DND-41 (cell line): ENCODE measurements at regions not wholly inside any gene's neighbourhood (a gene's known extent, or its start where the extent isn't known, plus 50 kb on each side); places are given as distances from the start of the nearest gene placed in this dataset.

Experiments
- CTCF ChIP-seq: IDR thresholded peaks from 2 replicates; pipeline ENCODE4 v1.5.1; 2012; ENCODE audit warnings: borderline replicate concordance, low read length, moderate library complexity, mild to moderate bottlenecking; ENCODE audit not compliant: poor library complexity, severe bottlenecking; ENCODE audit errors: extremely low read depth
- EZH2 ChIP-seq: IDR thresholded peaks from 3 replicates; pipeline ENCODE4 v1.6.1; 2012; ENCODE audit warnings: borderline replicate concordance, low read depth, mild to moderate bottlenecking, moderate library complexity, low read length, inconsistent platforms; ENCODE audit not compliant: severe bottlenecking

GRCh38 chr18:26657631-26658581 lies 109.6 kb upstream of the KCTD1 start:
- no peak for TF ChIP-seq CTCF
- no peak for TF ChIP-seq EZH2
